Fibroblast of villous mesenchyme (primary cell): ENCODE measurements at regions not wholly inside any gene's neighbourhood (a gene's known extent, or its start where the extent isn't known, plus 50 kb on each side); places are given as distances from the start of the nearest gene placed in this dataset.

Source experiments
- DNase-seq: peaks from one replicate; pipeline ENCODE4 v3.0.0-alpha.2; 2010; ENCODE audit warnings: low read depth
- H3K4me3 ChIP-seq: 2 replicates; pipeline ENCODE4 v1.5.1; 2011; ENCODE audit warnings: low read depth, mild to moderate bottlenecking, low read length
- TF ChIP-seq, protein P1 (sequence below): IDR thresholded peaks from 2 replicates; pipeline ENCODE4 v1.5.1; 2012; ENCODE audit warnings: low read depth, mild to moderate bottlenecking, low read length; ENCODE audit not compliant: insufficient read depth

DNA sequence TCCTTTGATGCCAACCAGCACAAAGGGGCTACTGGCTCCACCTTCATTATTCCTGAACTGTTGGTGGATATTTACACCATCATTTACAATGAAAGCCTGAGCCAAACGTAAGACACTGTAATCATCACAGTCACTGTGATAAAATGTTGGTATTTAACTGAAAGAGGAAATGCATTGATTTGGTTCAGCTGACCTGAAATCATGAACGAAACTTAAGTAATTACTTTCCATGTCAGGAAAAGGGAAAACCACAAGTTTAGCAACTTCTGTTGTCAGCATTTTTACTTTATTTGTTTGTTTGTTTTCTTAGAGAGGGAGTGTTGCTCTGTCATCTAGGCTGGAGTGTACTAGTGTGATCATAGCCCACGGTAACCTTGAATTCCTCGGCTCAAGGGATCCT, 247.8 kb upstream of the FAM47A start:
- no peak overlapping the region for H3K4me3 ChIP-seq
- TF ChIP-seq, protein P1, sequence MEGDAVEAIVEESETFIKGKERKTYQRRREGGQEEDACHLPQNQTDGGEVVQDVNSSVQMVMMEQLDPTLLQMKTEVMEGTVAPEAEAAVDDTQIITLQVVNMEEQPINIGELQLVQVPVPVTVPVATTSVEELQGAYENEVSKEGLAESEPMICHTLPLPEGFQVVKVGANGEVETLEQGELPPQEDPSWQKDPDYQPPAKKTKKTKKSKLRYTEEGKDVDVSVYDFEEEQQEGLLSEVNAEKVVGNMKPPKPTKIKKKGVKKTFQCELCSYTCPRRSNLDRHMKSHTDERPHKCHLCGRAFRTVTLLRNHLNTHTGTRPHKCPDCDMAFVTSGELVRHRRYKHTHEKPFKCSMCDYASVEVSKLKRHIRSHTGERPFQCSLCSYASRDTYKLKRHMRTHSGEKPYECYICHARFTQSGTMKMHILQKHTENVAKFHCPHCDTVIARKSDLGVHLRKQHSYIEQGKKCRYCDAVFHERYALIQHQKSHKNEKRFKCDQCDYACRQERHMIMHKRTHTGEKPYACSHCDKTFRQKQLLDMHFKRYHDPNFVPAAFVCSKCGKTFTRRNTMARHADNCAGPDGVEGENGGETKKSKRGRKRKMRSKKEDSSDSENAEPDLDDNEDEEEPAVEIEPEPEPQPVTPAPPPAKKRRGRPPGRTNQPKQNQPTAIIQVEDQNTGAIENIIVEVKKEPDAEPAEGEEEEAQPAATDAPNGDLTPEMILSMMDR = no peak
- no peak for DNase-seq

DNA sequence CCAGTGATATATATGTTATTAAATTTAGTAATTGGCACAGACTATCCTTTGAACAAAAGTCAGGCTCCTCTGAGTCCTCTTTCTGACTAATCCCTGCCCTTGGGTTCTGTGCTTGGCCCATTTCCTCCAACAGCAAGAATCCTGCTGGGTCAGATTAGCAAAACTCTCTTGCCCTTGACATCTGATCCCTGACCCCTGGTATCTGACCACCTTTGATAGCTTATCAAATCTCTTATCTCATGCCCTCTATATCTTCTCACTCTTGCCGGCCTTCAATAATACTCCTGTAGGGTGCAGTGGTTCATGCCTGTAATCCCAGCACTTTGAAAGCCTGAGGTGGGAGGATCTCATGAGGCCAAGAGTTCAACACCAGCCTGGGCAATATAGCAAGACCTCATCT, 245.5 kb upstream of the FAM47A start:
- TF ChIP-seq, protein P1 = no peak
- H3K4me3 ChIP-seq = no peak overlapping the region
- no peak for DNase-seq

GRCh38 chrX:34371754-34372153, 239.6 kb upstream of the FAM47A start:
- no peak for DNase-seq
- TF ChIP-seq, protein P1 = no peak
- H3K4me3 ChIP-seq = no peak overlapping the region

DNA sequence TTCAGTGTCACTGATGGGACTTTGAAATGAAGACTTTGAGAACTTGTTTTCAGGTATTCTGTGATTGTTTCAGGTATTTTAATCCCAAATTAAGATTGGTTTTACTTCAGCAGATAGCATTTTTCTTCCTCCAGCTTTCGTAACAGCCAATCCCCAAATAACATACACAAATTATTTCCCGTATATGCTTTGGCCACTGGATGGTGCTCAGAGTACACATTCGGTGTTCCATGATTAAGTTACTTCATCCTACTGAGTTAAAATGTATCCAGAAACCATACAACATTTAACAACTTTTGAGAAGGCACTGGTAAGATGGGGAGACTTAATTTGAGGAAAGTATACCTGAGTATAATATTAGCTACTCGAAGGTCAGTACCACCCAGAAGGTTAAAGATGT, 233.4 kb upstream of the FAM47A start:
- TF ChIP-seq, protein P1 = peak; percentile 18
- peak; percentile 4 for DNase-seq
- no peak overlapping the region for H3K4me3 ChIP-seq

GRCh38 chrX:34350561-34351335, 218.6 kb upstream of the FAM47A start:
- peak; percentile 29 for DNase-seq
- no peak overlapping the region for H3K4me3 ChIP-seq
- TF ChIP-seq, protein P1 = no peak

DNA sequence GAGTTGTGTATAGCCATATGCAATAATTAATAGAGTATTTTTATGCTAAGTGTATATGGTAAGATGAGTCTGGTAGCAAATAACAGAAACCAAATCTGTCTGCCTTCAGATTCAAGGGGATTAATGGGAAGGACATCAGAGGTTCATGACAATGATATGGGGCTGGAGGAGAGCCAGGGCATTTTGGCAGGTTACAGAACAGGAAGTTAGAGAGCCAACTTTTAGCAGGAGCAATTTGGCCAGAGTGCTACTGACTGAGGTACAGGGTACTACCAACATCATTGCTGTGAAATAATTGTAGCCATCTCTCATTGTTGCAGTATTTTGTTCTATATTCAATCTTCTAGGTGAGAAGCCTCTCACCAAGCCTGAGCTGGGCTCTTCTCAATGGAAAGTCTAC, 210.9 kb upstream of the FAM47A start:
- no peak overlapping the region for H3K4me3 ChIP-seq
- DNase-seq = no peak
- TF ChIP-seq, protein P1 = no peak

DNA sequence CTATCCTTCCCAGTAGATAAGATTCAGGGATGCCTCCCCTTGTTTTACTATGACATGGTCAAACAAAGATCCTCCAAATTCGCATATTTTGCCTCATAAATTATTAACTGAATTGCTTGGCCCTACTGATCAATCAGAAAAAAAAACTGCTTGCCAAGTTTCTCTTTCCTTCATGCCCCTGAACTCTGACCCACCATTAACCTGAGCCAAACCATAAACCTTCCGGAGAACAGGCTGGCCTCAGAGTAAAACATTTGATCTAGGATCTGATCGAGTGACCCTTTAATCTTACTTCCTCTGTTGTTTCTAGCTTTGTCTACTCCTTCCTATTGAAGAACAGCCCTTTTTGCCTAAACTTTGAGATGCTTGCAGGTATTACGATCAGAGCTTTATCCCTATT, 209.7 kb upstream of the FAM47A start:
- H3K4me3 ChIP-seq = no peak overlapping the region
- DNase-seq = no peak
- TF ChIP-seq, protein P1 = no peak
